Liver (tissue), 8 donors: ENCODE measurements at regions not wholly inside any gene's neighbourhood (a gene's known extent, or its start where the extent isn't known, plus 50 kb on each side); places are given as distances from the start of the nearest gene placed in this dataset.
"Not testable (repeated sequence)": the region's sequence is repeated elsewhere in the genome, so short reads cannot be mapped to it uniquely, and the experiment has no call there.

Source experiments
- DNase-seq: peaks from one replicate; pipeline ENCODE4 v3.0.0-alpha.2; 2017; ENCODE audit warnings: low spot score
- H3K27ac ChIP-seq, 2 donors: one replicate each; pipeline ENCODE4 v1.7.0; 2013; ENCODE audit warnings: inconsistent platforms in 2 of 2, low read length in 2 of 2, control low read depth in 1 of 2, low read depth in 1 of 2, mild to moderate bottlenecking in 1 of 2
- H3K27me3 ChIP-seq, 4 donors: one replicate each; pipeline versions ENCODE4 v1.6.1 to v1.7.0; 2013; ENCODE audit warnings: low read length in 3 of 4, inconsistent platforms in 1 of 4, mild to moderate bottlenecking in 1 of 4, moderate library complexity in 1 of 4; ENCODE audit not compliant: control insufficient read depth in 4 of 4, insufficient read depth in 4 of 4
- H3K36me3 ChIP-seq, 4 donors: one replicate each; pipeline versions ENCODE4 v1.6.1 to v1.7.0; 2013; ENCODE audit warnings: low read length in 3 of 4, mild to moderate bottlenecking in 3 of 4, low read depth in 1 of 4, moderate library complexity in 1 of 4; ENCODE audit not compliant: control insufficient read depth in 4 of 4, insufficient read depth in 3 of 4
- H3K4me1 ChIP-seq, 4 donors: one replicate each; pipeline versions ENCODE4 v1.6.1 to v1.7.0; 2013; ENCODE audit warnings: low read length in 3 of 4, mild to moderate bottlenecking in 3 of 4, moderate library complexity in 1 of 4; ENCODE audit not compliant: control insufficient read depth in 4 of 4, insufficient read depth in 4 of 4
- H3K4me3 ChIP-seq, 3 donors: one replicate each; pipeline versions ENCODE4 v1.6.1 to v1.7.0; 2013; ENCODE audit warnings: low read length in 3 of 3, control low read depth in 1 of 3, low read depth in 1 of 3, mild to moderate bottlenecking in 1 of 3
- H3K9ac ChIP-seq, 2 donors: one replicate each; pipeline ENCODE4 v1.7.0; 2013; ENCODE audit warnings: low read length in 2 of 2, mild to moderate bottlenecking in 2 of 2, moderate library complexity in 2 of 2, control low read depth in 1 of 2, low read depth in 1 of 2
- H3K9me3 ChIP-seq, 4 donors: one replicate each; pipeline versions ENCODE4 v1.6.1 to v1.7.0; 2013; ENCODE audit warnings: low read length in 3 of 4; ENCODE audit not compliant: control insufficient read depth in 4 of 4
- EGR1 ChIP-seq, 2 donors: IDR thresholded peaks; 2 replicates each; pipeline ENCODE4 v1.6.1; 2016 to 2018; ENCODE audit warnings: antibody characterized with exemption in 2 of 2, low read depth in 2 of 2
- FOXA1 ChIP-seq: IDR thresholded peaks from 2 replicates; pipeline ENCODE4 v1.6.1; 2016; ENCODE audit warnings: antibody characterized with exemption
- FOXA2 ChIP-seq: IDR thresholded peaks from 2 replicates; pipeline ENCODE4 v1.6.1; 2016; ENCODE audit warnings: antibody characterized with exemption
- GABPA ChIP-seq, 2 donors: IDR thresholded peaks in 1 of 2; conservative IDR thresholded peaks in 1 of 2; 2 replicates each; pipeline ENCODE4 v1.6.1; 2016; ENCODE audit warnings: antibody characterized with exemption in 2 of 2, mild to moderate bottlenecking in 1 of 2, moderate library complexity in 1 of 2
- HNF4A ChIP-seq, 2 donors: conservative IDR thresholded peaks; 2 replicates each; pipeline ENCODE4 v1.6.1; 2016; ENCODE audit warnings: antibody characterized with exemption in 2 of 2, mild to moderate bottlenecking in 2 of 2
- HNF4G ChIP-seq: IDR thresholded peaks from 2 replicates; pipeline ENCODE4 v1.6.1; 2016; ENCODE audit warnings: antibody characterized with exemption
- JUND ChIP-seq, 2 donors: IDR thresholded peaks; 2 replicates each; pipeline ENCODE4 v1.6.1; 2016; ENCODE audit warnings: antibody characterized with exemption in 2 of 2
- MAX ChIP-seq: IDR thresholded peaks from 2 replicates; pipeline ENCODE4 v1.6.1; 2016; ENCODE audit warnings: antibody characterized with exemption
- NR2F2 ChIP-seq: IDR thresholded peaks from 2 replicates; pipeline ENCODE4 v1.6.1; 2016; ENCODE audit warnings: antibody characterized with exemption
- RAD21 ChIP-seq, 2 donors: IDR thresholded peaks; 2 replicates each; pipeline ENCODE4 v1.6.1; 2016; ENCODE audit warnings: antibody characterized with exemption in 2 of 2, mild to moderate bottlenecking in 2 of 2
- RXRA ChIP-seq, 2 donors: IDR thresholded peaks; 2 replicates each; pipeline ENCODE4 v1.6.1; 2017 to 2018; ENCODE audit warnings: antibody characterized with exemption in 2 of 2, mild to moderate bottlenecking in 1 of 2
- SP1 ChIP-seq: IDR thresholded peaks from 2 replicates; pipeline ENCODE4 v1.6.1; 2018; ENCODE audit warnings: antibody characterized with exemption, mild to moderate bottlenecking
- TAF1 ChIP-seq: conservative IDR thresholded peaks from 2 replicates; pipeline ENCODE4 v1.6.1; 2016; ENCODE audit warnings: antibody characterized with exemption, mild to moderate bottlenecking
- ZBTB33 ChIP-seq: IDR thresholded peaks from 2 replicates; pipeline ENCODE4 v1.6.1; 2016; ENCODE audit warnings: antibody characterized with exemption
- WGBS: extraction: QIAGEN DNeasy Blood & Tissue Kit; methylation state at CpG from one replicate; pipeline ENCODE4 v1.1.7; 2013; 5-methylcytosine and 5-hydroxymethylcytosine counted together
- TF ChIP-seq, protein P1 (sequence below): IDR thresholded peaks from 2 replicates; pipeline ENCODE4 v1.6.1; 2016; ENCODE audit warnings: antibody characterized with exemption, mild to moderate bottlenecking
- TF ChIP-seq, protein P2 (sequence below): IDR thresholded peaks from 2 replicates; pipeline ENCODE4 v1.6.1; 2016; ENCODE audit warnings: antibody characterized with exemption
- TF ChIP-seq, protein P3 (sequence below): fragments of 150-350 bp; IDR thresholded peaks from 2 replicates; pipeline ENCODE4 v1.5.1; 2017; ENCODE audit warnings: improper control_type of control experiment, low read depth, low read length; ENCODE audit not compliant: missing input control
- donor health status: healthy.
- donor health status: healthy.
- donor health status: healthy.
- donor health status: healthy.
- donor health status: healthy.

GRCh38 chr1:831522-831921, 92.2 kb upstream of the SAMD11 start:
- Histone ChIP-seq H3K9me3 (no peaks in the 10 kb centered on the region), H3K4me1 (peaks cover 0 to 13% (median 5%) of the 10 kb centered on the region in 4 donors), H3K9ac (no peak overlapping the region), H3K4me3 (no peak overlapping the region), H3K27ac (peak overlapping the region in 1 of 2 donors; percentile 7), H3K36me3 (peaks cover 0 to 2% (median 0%) of the 10 kb centered on the region in 4 donors), H3K27me3 (no peaks in the 10 kb centered on the region)
- TF ChIP-seq, protein P1, sequence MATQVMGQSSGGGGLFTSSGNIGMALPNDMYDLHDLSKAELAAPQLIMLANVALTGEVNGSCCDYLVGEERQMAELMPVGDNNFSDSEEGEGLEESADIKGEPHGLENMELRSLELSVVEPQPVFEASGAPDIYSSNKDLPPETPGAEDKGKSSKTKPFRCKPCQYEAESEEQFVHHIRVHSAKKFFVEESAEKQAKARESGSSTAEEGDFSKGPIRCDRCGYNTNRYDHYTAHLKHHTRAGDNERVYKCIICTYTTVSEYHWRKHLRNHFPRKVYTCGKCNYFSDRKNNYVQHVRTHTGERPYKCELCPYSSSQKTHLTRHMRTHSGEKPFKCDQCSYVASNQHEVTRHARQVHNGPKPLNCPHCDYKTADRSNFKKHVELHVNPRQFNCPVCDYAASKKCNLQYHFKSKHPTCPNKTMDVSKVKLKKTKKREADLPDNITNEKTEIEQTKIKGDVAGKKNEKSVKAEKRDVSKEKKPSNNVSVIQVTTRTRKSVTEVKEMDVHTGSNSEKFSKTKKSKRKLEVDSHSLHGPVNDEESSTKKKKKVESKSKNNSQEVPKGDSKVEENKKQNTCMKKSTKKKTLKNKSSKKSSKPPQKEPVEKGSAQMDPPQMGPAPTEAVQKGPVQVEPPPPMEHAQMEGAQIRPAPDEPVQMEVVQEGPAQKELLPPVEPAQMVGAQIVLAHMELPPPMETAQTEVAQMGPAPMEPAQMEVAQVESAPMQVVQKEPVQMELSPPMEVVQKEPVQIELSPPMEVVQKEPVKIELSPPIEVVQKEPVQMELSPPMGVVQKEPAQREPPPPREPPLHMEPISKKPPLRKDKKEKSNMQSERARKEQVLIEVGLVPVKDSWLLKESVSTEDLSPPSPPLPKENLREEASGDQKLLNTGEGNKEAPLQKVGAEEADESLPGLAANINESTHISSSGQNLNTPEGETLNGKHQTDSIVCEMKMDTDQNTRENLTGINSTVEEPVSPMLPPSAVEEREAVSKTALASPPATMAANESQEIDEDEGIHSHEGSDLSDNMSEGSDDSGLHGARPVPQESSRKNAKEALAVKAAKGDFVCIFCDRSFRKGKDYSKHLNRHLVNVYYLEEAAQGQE = no peak
- no peak for TF ChIP-seq SP1
- no peak for TF ChIP-seq TAF1
- TF ChIP-seq JUND (IDR thresholded peaks at IDR 0.05) = no peak
- no peak for TF ChIP-seq MAX
- TF ChIP-seq RAD21 (IDR thresholded peaks at IDR 0.05) = no peak
- no peak for TF ChIP-seq NR2F2
- TF ChIP-seq, protein P2, sequence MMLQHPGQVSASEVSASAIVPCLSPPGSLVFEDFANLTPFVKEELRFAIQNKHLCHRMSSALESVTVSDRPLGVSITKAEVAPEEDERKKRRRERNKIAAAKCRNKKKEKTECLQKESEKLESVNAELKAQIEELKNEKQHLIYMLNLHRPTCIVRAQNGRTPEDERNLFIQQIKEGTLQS = no peak
- TF ChIP-seq RXRA (IDR thresholded peaks at IDR 0.05) = no peak
- TF ChIP-seq EGR1 (IDR thresholded peaks at IDR 0.05; ENCODE audit: low read depth in 2 of 2) = no peak
- no peak for TF ChIP-seq ZBTB33
- no peak for TF ChIP-seq FOXA2
- TF ChIP-seq HNF4G = no peak
- TF ChIP-seq, protein P3, sequence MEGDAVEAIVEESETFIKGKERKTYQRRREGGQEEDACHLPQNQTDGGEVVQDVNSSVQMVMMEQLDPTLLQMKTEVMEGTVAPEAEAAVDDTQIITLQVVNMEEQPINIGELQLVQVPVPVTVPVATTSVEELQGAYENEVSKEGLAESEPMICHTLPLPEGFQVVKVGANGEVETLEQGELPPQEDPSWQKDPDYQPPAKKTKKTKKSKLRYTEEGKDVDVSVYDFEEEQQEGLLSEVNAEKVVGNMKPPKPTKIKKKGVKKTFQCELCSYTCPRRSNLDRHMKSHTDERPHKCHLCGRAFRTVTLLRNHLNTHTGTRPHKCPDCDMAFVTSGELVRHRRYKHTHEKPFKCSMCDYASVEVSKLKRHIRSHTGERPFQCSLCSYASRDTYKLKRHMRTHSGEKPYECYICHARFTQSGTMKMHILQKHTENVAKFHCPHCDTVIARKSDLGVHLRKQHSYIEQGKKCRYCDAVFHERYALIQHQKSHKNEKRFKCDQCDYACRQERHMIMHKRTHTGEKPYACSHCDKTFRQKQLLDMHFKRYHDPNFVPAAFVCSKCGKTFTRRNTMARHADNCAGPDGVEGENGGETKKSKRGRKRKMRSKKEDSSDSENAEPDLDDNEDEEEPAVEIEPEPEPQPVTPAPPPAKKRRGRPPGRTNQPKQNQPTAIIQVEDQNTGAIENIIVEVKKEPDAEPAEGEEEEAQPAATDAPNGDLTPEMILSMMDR = no peak
- no peak for TF ChIP-seq FOXA1
- no peak for TF ChIP-seq GABPA (IDR thresholded peaks at IDR 0.05 in 1 of 2, conservative IDR thresholded peaks at IDR 0.05 in 1 of 2)
- WGBS = 91% methylated on average over 8 of the region's 8 CpGs
- no peak for DNase-seq

DNA sequence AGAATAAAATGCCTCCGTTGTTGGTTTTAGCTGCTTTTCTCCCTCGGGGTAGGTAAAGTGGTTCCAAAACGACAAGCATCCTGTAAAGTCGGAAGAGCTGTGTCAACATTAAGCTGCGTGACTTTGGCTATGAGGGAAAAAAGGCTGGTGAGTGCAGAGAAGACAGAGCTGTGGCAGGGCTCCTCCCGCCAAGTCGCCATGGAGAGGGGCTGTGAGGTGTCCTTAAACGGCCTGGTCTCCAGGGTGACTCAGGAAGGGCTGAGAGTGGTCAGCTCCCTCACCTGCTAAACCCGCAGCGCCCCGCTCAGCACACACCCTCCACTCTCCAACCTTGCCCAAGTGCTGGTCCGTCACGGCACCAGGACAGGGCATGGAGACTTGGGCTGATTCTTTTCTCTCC, 91.6 kb upstream of the SAMD11 start:
- H3K9ac ChIP-seq = no peak overlapping the region
- DNase-seq = no peak
- TF ChIP-seq HNF4A (conservative IDR thresholded peaks at IDR 0.05) = no peak
- TF ChIP-seq JUND (IDR thresholded peaks at IDR 0.05) = no peak
- no peak for TF ChIP-seq HNF4G
- no peak for TF ChIP-seq NR2F2
- TF ChIP-seq SP1 = no peak
- TF ChIP-seq EGR1 (IDR thresholded peaks at IDR 0.05; ENCODE audit: low read depth in 2 of 2) = no peak
- no peak for TF ChIP-seq ZBTB33
- H3K4me1 ChIP-seq = peaks cover 0 to 13% (median 5%) of the 10 kb centered on the region in 4 donors
- H3K36me3 ChIP-seq = peaks cover 0 to 2% (median 0%) of the 10 kb centered on the region in 4 donors
- WGBS = 85% methylated on average over 13 of the region's 13 CpGs
- H3K9me3 ChIP-seq = no peaks in the 10 kb centered on the region
- H3K27me3 ChIP-seq = no peaks in the 10 kb centered on the region
- H3K4me3 ChIP-seq = no peak overlapping the region
- H3K27ac ChIP-seq = peak overlapping the region in 1 of 2 donors; percentile 12

DNA sequence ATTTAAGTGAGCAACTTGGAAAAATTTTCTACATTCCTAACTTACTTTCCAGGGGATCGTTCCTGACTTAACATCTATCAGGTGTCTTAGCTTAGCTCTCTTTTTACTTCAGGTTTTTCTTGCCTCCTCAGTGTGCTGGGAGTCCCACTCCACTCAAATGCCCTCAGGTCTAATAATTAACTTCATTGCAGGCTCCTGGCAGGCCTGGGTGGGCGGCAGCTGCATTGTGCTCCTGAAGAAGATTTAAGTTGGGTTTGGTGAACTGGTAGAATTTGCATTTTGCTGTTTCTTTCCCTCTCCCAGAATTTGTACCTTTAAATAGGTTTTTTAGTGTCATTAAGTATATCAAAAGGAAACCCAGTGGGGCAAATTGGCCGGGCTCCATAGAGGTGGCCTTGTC, 90.5 kb upstream of the SAMD11 start:
- 67% methylated on average over 3 of the region's 3 CpGs for WGBS
- not testable (repeated sequence) for H3K36me3 ChIP-seq

More for the DNA sequence above, 90.5 kb upstream of the SAMD11 start:
- H3K27me3 ChIP-seq, H3K9me3 ChIP-seq, H3K27ac ChIP-seq, H3K9ac ChIP-seq, H3K4me3 ChIP-seq, DNase-seq: not testable (repeated sequence)
- peaks cover 0 to 13% (median 5%) of the 10 kb centered on the region in 4 donors for H3K4me1 ChIP-seq
